NK-92 treated with Interleukin-12 subunit alpha and Interleukin-12 subunit beta, amount 100 ng/mL, for 24 hours (cell line): ENCODE measurements at regions not wholly inside any gene's neighbourhood (a gene's known extent, or its start where the extent isn't known, plus 50 kb on each side); places are given as distances from the start of the nearest gene placed in this dataset.

Source experiments
- DNase-seq: peaks from one replicate; lab custom pipeline; 2025; lab: John Stamatoyannopoulos, UW

DNA sequence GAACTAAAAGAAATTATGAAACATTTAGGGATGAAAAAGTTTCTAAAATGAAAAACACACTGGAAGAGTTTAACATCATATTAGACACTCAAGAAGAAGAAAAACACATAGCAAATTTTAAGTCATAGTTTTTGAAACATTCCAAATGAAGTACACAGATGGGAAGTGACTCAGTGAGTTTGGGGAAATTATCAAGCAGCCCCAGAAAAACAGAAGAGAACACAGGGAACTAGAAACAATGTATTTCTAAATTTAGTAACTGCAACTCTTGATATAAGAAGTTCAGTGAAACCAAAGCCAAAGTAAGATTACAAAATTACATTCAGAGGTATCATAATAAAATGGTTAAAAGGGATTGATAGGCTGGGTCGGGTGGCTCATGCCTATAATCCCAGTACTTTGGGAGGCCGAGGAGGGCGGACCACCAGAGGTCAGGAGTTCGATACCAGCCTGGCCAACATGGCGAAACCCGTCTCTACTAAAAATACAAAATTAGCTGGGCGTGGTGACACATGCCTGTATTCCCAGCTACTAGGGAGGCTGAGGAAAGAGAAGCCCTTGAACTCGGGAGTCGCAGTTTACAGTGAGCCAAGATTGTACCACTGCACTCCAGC lies 461.2 kb downstream of the KCTD8 start:
- DNase-seq: no peak

DNA sequence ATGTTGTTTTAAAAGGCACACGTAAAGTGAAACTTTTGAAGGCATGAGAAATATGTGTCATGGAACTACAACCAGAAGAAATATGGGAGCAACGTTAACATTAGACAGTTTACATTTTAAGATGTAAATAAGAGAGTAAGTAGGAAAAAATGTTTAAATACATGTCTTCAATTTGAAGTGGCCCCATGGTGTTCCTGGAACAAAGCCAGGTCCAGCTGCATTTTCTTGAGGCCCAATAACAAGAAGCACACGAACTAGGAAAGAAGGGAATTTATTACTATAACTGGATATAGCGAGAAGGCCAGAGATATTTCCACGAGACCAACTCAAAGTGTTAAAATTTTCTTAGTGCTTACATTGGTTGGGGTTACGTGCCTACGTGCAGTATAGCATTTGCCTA lies 458.1 kb downstream of the KCTD8 start:
- no peak for DNase-seq

DNA sequence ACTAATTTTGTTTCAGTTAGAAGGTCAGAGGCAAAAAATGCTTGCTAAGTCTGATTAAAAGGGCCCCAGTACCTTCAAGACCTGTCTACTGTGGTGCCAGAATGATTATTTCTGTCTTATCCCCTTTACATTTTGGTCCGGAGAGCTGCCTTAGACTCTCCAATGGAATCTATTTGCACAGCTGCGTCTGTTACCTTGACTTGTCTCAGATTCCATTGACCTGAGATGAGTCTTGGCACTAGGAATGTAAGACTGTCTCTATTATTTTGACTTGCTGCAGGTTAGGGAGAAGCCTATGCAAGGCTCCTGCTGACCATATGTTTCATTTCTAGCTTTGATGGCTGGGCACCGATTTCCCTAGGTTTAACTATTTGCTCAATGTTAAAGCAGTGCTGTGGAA lies 457.6 kb downstream of the KCTD8 start:
- no peak for DNase-seq

DNA sequence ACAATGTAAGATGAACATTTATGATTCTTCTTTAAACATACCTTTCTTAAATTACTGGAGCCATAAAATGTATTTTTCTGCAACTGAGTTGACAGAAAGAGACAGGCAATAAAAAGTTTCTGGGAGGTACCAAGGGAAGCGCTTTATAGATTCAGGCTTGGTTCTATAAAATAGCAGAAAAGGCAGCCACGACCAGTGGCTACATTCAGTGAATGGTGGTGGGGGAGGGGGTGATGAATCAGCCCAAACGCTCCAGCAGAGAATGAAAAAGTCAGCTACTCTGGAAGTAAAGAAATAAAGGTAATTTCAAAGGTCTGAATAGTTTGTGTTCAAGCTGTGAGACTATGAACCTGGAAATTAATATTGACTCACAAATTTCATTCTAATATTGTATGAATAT lies 456.1 kb downstream of the KCTD8 start:
- DNase-seq: no peak

DNA sequence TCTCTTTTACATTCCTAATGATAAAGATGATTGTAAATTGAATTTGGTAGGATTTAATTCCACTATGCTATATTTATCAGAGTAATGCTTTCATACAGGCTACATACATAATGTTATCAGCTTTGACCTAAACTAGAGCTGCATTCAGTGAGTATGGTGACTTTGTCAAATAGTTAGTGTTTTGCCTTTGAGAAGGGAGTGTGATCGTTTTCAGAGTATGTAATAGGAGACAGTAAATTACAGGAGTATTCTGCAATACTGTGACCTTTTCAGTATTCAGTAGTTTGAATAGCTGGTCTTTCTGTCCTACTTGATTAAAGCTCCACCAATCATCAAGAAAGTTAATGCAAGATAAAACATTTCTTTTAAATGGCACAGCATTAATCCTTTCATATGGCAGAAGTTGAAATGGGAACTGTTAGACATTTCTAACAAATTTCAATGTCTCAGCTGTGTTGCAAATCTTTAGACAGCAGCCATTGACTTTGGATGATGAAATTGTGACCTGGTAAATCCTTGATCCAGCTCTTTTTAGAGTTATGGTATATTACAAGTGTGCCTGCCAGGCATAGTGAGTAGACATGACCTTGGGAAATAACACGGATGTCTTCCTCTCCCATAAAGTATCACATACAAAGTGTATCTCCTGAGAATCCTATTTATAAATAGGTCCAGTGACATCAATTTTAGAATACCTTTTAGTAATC lies 455.3 kb downstream of the KCTD8 start:
- no peak for DNase-seq

DNA sequence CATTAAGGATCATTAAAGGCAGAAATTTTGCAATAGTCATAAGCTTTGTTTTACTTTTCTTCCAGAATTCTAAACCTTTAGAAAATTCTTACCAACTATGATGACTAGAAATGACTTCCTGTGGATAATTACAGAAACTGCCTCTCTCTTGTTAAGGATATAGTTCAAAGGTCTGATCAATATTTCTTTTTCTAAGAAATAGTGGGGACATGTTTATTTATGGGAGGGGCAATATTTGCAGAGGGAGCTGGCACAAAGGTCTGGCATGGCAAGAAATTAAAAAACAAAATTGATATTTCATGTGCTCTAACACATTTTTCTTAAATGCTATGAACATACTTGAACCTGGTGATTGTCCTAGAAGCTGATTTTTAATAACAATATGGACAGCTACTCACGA lies 448.9 kb downstream of the KCTD8 start:
- no peak for DNase-seq

DNA sequence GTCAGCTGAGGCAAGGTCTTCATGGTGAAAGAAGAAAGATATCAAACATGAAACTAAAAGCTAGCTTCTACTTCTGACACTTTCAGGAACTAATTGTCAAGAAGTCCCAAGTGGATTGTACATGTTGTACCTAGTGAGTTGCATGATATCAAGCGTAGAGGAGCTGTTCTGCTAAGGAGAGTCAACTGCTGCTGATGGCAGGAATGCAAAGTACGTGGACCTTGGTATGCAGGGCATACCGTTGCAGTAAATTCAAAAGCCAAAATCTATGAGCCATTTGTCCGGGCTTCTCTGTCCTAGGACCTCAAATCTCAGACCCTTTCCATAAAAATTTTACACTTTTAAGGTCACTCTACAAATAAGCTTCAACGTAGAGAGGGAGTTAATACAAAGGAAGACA lies 446.2 kb downstream of the KCTD8 start:
- DNase-seq: no peak

DNA sequence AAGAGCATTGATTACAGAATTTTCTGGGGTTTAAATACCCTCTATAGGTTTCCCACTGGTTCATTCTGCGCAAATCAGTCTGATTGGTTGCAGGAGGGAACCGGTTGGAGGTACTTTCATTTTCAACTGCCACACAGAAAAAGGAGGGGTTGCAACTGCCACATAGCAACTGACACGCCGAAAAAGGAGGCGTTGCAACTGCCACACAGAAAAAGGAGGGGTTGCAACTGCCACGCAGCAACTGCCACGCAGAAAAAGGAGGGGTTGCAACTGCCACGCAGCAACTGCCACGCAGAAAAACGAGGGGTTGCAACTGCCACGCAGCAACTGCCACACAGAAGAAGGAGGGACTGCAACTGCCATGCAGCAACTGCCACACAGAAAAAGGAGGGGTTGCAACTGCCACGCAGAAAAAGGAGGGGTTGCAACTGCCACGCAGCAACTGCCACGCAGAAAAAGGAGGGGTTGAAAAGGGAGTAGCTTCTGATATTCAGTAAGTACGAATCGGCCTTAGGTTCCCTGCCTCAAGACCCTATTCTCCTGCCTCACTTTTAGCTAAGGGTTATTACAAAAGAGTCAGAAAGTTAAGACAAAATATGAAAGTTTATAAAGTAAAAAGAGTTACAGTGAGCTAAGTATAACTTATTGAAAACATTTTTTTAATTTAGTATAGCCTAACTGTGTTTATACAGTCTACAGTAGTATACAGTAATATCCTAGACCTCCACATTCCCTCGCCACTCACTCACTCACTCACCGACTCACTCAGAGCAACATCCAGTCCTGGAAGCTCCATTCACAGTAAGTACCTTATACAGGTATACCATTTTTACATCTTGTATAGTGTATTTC lies 431.8 kb downstream of the KCTD8 start:
- DNase-seq: no peak

DNA sequence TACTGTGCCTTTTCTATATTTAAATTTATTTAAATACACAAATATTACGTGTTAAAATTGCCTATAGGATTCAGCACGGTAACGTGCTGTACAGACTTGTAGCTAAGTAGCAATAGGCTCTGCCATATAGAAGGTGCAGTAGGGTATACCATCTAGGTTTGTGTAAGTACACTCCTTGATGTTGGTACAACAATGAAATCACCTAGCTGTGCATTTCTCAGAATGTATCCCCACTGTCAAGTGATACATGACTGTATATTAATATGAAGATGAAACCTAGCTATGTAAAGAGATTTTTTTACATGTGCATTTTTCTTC lies 431.2 kb downstream of the KCTD8 start:
- no peak for DNase-seq

DNA sequence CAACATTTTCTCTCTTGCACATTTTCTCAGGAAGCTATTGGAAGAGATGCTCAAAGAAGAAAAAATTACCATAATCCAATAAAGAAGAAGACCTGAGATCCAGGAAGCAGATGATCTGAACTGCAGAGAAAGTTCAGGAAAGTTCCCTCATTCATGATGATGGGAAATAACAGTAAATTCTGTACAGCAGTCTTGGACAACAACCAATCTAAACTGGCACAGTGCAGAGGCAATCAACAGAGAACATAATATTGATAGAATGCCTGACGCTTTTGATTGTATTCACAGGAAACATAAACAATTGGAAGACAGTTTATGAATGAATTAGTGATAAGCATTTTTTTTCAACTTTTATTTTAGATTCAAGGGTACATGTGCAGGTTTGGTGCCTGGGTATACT lies 428.9 kb downstream of the KCTD8 start:
- no peak for DNase-seq

DNA sequence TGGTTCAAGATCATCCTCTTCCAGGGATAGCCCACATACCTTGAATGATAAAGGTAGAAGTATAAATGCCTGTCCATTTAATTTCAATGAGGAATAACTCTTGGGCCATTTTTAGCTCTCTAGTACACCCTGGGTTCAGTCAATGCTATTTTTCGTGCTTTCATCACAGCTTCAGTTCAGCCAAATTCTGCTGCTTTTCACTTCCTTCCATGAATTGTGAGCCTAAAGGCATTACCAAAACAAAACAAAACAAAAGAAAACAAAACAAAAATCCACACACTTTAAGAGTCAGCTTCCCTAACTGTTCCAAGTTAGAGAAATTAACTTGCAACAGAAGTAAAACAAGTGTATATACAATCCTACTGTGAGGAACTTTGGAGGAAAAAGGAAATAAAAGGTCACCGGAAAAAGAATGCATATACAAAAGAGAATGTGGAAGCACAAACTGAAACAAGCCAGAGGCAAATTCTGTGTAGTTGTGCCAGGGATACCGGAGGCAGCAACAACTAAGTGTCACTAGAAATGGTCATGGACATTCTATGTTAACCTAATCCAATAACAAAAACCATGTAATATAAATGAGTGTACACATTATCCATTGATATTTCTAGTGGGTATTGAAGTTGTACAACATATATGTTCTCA lies 423.1 kb downstream of the KCTD8 start:
- no peak for DNase-seq

DNA sequence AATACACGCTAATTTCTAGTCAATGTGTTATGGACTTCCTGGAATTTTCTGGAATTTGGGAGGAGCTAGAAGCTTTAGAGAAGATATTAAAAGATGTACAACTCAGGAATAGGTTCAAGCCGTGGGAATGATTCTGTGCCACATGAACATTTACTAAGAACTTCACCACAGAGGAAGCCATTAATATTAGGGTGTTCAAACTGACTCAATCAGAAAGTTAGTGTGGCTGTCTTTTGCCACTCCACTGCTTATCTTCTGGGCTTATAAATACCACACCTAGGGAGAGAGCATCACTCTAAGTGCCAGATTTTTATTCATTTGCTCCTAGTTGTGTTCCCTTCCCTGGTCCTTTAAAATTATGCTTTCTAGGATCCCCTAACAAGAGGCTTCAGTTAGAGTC lies 409.8 kb downstream of the KCTD8 start:
- DNase-seq: no peak

DNA sequence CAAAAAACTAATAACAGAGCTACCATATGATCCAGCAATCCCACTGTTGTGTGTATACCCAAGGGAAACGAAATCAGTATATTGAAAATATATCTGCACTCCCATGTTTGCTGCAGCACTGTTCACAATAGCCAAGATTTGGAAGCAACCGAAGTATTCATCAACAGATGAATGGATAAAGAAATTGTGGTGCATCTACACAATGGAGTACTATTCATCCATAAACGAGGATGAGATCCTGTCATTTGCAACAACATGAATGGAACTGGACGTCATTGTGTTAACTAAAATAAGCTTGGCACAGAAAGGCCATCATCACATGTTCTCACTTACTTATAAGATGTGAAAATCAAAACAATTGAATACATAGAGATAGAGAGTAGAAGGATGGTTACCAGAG lies 402.1 kb downstream of the KCTD8 start:
- DNase-seq: no peak

DNA sequence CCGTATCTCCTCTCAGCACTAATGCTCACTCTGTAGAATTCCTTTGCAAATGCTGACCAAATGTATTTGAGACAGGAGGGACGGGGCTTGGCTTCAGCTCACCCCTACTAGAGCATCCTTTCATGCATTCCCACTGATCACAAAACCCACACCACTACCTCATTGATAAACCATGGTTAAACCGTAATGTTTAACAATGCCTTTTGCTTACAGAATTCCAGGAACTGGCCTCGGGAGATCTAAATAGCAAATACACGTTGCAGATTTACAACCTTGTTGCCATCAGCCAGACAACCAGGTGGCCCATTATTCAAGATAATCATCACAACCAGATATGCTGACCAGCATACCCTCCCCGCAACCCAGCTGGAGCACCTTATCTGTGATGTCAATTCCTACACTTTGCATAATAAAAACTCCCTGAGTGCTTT lies 391.9 kb downstream of the KCTD8 start:
- no peak for DNase-seq

DNA sequence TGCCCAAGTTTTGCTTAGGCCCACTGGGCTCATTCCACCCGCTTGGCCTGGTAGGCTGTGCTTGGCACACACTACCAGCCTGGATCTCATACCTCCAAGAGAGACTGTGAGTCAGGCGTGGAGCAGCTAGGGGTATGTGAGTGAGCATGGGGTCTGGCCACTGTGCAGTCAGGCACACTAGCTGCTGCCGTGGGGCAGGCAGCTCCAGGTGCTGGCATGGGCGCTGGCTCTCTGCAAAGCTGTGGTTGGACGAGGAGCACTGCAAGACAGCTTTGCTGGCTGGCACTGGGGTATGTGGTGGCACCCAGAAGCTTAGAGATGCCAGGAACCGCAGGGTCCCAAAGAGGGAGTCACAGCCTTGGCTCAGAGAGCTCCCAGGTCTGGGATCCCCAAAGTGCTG lies 377.8 kb downstream of the KCTD8 start:
- no peak for DNase-seq

DNA sequence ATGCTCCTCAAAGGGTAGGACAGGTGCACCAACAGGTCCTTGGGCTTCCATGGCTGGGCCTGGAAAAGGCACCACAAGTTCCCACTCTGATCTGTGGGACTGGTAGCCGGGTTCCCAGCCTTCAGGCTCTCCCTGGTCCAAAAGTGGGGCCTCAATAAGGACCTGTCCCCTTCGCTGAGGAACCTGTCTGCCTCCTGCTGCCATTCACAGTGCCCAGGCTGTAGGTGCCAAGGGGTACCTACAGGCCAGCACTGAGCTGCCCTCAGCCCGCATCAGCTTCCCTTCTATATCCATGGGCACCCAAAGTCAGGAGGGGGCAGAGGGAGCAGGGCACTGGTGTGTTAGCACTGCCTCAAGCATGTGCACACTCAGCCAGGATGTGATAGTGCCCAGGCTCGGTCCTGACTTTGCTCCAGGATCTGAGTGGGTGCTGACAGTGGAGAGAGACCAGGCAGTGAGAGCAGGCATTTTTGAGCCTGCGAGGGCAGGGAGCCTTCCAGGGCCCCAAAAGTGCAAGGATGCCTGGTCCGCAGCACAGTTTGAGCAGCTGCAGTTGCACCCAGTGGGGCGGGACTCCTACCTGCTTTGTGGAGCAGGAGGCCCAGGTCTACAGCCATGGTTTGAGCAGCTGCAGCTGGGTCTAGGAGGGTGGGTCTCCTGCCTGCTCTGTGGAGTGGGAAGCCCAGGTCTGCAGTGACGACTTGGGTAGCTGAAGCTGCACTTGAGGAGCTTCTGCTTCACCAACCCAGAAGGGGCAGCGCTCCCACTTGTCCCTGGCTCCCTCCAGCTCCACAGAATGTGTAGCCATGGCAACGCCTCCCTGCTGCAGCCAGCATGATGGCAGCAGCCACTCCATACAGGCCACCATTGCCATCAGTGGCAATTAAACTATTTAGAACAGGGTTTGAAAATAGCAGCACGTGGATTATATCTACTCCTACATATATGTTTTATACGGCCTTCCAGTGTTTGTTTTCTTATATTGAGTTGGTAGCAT lies 376.4 kb downstream of the KCTD8 start:
- no peak for DNase-seq

DNA sequence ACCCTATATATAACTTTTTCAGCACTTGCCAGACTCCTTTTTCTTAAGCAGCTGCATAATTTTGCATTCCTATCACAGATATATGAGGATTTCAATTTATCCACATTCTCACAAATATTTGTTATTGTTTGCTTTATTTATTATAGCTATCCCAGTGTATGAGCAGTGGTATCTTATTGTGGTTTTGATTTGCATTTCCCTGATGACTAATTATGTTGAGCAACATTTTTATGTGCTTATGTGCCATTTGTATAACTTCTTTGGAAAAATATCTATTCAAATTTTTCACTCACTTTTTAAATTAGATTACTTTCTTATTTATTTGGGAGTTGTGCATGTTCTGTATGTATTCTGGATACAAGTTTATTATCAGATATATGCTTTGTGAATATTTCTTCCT lies 361.9 kb downstream of the KCTD8 start:
- no peak for DNase-seq

DNA sequence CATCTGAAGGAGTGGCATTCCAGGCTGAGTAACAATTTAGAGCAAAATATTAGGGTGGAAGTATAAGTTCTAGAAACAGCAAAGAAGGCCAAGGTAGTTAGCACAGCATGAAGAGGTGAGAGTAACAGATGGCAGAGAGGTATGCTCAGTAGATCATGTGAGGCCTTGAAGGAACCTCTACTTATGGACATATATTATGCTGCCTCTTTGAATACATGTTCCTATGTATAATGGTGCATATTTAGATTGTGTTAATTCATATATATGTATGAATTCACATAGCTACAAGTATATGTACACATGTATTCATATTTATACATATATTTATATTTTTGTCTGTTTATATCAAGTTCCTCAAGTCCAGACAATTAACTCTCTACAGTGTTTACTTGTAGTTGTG lies 355.2 kb downstream of the KCTD8 start:
- DNase-seq: no peak

DNA sequence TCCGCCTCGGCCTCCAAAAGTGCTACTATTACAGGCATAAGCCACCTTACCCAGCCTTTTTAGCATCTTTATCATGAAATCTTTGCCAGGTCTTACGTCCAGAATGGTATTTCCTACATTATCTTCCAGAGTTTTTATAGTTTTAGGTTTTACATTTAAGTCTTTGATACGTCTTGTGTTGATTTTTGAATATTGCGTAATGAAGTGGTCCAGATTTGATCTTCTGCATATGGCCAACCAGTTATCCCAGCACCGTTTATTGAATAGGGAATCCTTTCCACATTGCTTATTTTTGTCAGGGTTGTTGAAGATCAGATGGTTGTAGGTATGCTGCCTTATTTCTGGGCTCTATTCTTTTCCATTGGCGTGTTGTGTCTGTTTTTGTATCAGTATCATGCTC lies 349.6 kb downstream of the KCTD8 start:
- DNase-seq: no peak

DNA sequence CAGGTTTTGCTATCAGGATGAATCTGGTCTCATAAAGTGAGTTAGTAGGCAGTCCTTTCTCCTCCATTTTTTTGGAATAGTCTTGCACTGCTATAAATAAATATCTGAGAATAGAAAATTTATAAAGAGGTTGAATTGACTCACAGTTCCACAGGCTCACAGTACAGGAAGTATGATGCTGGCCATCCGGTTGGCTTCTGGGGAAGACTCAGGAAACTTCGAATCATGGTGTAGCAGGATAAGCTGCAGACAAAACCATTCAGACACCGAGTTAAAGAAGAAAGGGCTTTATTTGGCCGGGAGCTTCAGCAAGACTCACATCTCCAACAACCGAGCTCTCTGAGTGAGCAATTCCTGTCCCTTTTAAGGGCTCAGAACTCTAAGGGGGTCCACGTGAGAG lies 348.2 kb downstream of the KCTD8 start:
- DNase-seq: no peak

DNA sequence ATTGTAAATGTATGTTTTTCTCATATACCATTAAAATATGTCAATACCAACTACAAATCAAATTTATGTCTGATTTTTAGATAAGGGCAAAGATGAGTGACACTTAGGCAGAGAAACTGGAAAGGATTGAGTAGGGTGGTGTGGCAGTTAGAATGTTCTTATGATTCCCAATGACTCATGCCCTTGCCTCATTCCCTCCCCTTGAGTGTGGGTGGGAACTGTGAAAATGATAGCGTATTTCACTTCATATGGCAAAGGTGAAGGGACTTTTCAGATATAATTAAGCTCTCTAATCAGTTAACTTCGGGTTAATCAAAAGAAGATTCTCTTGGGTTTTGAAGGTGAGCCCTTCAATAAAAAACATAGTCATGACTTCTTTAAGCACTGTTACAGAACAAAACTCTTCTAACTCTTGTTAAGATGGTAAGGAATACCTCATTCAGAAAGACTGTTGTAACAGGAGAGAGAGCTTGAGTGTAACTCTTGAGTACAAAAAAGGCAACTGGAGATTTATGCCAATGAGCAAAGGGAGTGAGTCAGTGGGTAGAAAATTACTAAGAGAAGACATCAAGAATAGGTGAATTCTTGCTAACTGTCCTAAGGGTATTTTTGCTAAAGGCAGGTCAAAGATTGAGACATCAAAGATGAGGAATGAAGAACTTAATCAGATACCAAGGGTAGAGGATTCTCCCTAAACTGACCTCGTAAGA lies 329.5 kb downstream of the KCTD8 start:
- DNase-seq: no peak
